A673 (cell line): ENCODE measurements at regions not wholly inside any gene's neighbourhood (a gene's known extent, or its start where the extent isn't known, plus 50 kb on each side); places are given as distances from the start of the nearest gene placed in this dataset.

Experiments
- CTCF ChIP-seq: fragments of 300-800, 200-600 bp; sonication (generic); conservative IDR thresholded peaks from 2 replicates; pipeline ENCODE4 v1.5.1; 2017; ENCODE audit warnings: low read depth, mild to moderate bottlenecking, antibody characterized with exemption, low read length, moderate library complexity, mixed read lengths
- EZH2 ChIP-seq: fragments of 200-600 bp; sonication (generic); IDR thresholded peaks from 2 replicates; pipeline ENCODE4 v1.6.1; 2017; ENCODE audit warnings: borderline replicate concordance, low read depth, mild to moderate bottlenecking, mixed read lengths, antibody characterized with exemption, low read length; ENCODE audit not compliant: poor library complexity, severe bottlenecking

DNA sequence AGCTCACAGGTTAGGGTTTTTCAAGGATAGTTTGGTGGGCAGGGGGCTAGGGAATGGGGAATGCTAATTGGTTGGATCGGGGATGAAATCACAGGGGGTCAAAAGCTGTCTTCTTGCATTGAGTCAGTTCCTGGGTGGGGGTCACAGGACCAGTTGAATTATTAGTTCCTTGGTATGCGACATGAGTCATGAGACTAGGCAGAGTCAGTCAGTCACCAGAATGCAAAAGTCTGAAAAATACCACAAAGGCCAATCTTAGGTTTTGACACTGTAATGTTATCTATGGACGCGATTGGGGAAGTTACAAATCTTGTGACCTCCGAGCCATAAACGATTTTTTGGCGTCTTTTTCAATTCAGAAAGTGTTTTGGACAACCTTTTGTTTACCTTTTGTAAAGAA lies 101.2 kb downstream of the ZNF519 start:
- no peak for TF ChIP-seq CTCF
- TF ChIP-seq EZH2, result no peak
